Fibroblast of mammary gland (primary cell): ENCODE measurements at regions not wholly inside any gene's neighbourhood (a gene's known extent, or its start where the extent isn't known, plus 50 kb on each side); places are given as distances from the start of the nearest gene placed in this dataset.

Experiments used
- DNase-seq: peaks from one replicate; pipeline ENCODE4 v3.0.0-alpha.2; 2010; ENCODE audit warnings: low read depth
- H3K4me3 ChIP-seq: 2 replicates; pipeline ENCODE4 v1.5.1; 2011; ENCODE audit warnings: low read depth, mild to moderate bottlenecking, low read length, moderate library complexity; ENCODE audit not compliant: control insufficient read depth
- TF ChIP-seq, protein P1 (sequence below): conservative IDR thresholded peaks from 2 replicates; pipeline ENCODE4 v1.5.1; 2011; ENCODE audit warnings: low read depth, low read length, inconsistent platforms; ENCODE audit not compliant: control insufficient read depth, insufficient read depth

GRCh38 chr6:8187209-8187608 is 84.9 kb upstream of the EEF1E1 start:
- TF ChIP-seq, protein P1, sequence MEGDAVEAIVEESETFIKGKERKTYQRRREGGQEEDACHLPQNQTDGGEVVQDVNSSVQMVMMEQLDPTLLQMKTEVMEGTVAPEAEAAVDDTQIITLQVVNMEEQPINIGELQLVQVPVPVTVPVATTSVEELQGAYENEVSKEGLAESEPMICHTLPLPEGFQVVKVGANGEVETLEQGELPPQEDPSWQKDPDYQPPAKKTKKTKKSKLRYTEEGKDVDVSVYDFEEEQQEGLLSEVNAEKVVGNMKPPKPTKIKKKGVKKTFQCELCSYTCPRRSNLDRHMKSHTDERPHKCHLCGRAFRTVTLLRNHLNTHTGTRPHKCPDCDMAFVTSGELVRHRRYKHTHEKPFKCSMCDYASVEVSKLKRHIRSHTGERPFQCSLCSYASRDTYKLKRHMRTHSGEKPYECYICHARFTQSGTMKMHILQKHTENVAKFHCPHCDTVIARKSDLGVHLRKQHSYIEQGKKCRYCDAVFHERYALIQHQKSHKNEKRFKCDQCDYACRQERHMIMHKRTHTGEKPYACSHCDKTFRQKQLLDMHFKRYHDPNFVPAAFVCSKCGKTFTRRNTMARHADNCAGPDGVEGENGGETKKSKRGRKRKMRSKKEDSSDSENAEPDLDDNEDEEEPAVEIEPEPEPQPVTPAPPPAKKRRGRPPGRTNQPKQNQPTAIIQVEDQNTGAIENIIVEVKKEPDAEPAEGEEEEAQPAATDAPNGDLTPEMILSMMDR: no peak
- no peak overlapping the region for H3K4me3 ChIP-seq
- no peak for DNase-seq

DNA sequence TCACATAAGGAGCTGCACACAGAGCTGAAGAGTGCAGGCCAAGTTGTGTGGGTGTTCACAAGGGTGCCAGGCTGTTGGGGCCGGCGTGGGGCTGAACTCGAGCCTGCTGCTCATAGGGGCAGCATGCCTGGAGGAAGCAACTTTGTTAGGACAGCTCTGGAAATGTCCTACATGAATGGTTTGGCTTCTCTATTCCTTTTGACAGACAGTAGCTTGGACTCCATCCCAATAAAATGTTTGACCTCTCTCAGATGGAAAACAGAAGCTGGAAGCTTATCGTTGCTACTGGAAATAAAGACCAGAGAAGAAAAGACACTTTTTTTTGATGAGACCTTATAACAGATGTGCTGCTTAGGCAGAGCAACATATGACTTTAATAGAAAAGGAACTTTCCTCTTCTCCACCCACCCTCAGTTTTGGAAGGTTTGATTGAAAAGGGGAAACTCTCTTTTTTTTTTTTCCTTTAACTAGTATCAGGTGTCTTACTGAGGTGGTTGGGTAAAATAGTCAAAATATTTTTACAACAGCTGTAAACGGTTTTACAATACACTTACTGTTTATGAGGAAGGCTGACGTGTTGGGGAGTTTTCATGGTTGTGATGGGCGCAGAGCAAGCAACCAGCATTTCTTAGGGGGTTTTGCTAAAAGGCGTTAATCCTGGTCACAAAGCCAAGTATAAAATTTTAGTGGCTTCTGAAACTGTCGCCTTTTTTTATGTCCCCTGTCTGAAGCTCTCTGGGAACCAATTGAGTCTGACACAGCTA is 80.7 kb upstream of the EEF1E1 start:
- DNase-seq: no peak
- no peak overlapping the region for H3K4me3 ChIP-seq
- TF ChIP-seq, protein P1: no peak

GRCh38 chr6:8181951-8182845 is 79.8 kb upstream of the EEF1E1 start:
- no peak overlapping the region for H3K4me3 ChIP-seq
- DNase-seq: peak; percentile 28
- TF ChIP-seq, protein P1: no peak

DNA sequence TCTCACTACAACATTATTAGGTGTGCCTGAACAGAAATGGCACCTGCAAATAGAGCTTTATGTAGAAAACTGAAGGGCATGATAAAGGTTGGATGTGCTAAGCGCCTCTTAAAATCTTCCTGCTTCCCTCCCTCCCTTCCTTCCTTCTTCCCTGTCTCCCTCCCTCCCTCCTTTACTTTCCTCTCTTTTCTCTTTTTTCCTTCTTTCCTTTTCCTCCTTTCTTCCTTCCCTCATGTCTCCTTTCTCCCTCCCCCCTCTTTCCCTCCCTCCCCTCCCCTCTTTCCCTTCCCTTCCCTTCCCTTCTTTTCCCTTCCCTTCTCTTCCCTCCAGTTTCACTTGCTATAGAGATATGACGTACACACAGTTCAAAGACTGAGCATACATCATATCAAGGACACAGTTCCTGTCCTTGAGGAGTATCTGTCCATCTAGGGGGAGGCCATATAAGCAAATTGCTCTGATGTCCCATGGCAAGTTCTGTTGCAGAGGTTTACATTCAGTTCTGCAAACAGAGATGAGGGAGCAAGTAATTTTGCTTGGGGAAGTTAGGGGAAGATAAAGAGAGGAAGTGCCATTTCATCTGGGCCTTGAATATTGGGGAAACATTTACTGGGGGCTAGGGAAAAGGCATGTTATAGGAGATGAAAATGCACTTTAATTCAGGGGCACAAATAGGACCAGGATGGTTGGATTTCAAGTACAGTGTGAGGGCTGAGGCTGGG is 79.0 kb upstream of the EEF1E1 start:
- no peak overlapping the region for H3K4me3 ChIP-seq
- TF ChIP-seq, protein P1: no peak
- no peak for DNase-seq

GRCh38 chr6:8180327-8181159 is 78.2 kb upstream of the EEF1E1 start:
- peak; percentile 51 for DNase-seq
- H3K4me3 ChIP-seq: no peak overlapping the region
- TF ChIP-seq, protein P1: no peak

GRCh38 chr6:8177721-8178120 is 75.4 kb upstream of the EEF1E1 start:
- DNase-seq: no peak
- H3K4me3 ChIP-seq: no peak overlapping the region
- TF ChIP-seq, protein P1: no peak
